Lung (tissue), 11 donors: ENCODE measurements at regions not wholly inside any gene's neighbourhood (a gene's known extent, or its start where the extent isn't known, plus 50 kb on each side); places are given as distances from the start of the nearest gene placed in this dataset.

Experiments used
- ATAC-seq: fragments of 200-7000 bp; cut with Tn5 transposase; one replicate; pipeline ENCODE4 v1.9.1; 2020; ENCODE audit warnings: moderate number of reproducible peaks; ENCODE audit not compliant: insufficient read depth, low FRiP score
- DNase-seq, 3 donors: peaks; one replicate each; pipeline ENCODE4 v3.0.0-alpha.2; 2013 to 2017
- H3K27ac ChIP-seq, 2 donors: one replicate each; pipeline ENCODE4 v1.5.1; 2013; ENCODE audit warnings: mild to moderate bottlenecking in 2 of 2, moderate library complexity in 2 of 2, control low read depth in 1 of 2, inconsistent platforms in 1 of 2, low read depth in 1 of 2, low read length in 1 of 2
- H3K27me3 ChIP-seq, 3 donors: one replicate each; pipeline ENCODE4 v1.5.1; 2013; ENCODE audit warnings: low read length in 2 of 3; ENCODE audit not compliant: control insufficient read depth in 3 of 3, insufficient read depth in 3 of 3
- H3K36me3 ChIP-seq, 4 donors: one replicate each; pipeline ENCODE4 v1.5.1; 2013; ENCODE audit warnings: low read length in 4 of 4, mild to moderate bottlenecking in 1 of 4, moderate library complexity in 1 of 4; ENCODE audit not compliant: control insufficient read depth in 4 of 4, insufficient read depth in 4 of 4
- H3K4me1 ChIP-seq, 5 donors: one replicate each; pipeline ENCODE4 v1.5.1; 2013; ENCODE audit warnings: low read length in 5 of 5, mild to moderate bottlenecking in 2 of 5, moderate library complexity in 1 of 5; ENCODE audit not compliant: control insufficient read depth in 5 of 5, insufficient read depth in 5 of 5
- H3K4me3 ChIP-seq: one replicate; pipeline ENCODE4 v1.5.1; 2013; ENCODE audit warnings: mild to moderate bottlenecking, control low read depth, moderate library complexity
- H3K9ac ChIP-seq, 2 donors: one replicate each; pipeline ENCODE4 v1.5.1; 2013; ENCODE audit warnings: low read length in 2 of 2, control low read depth in 1 of 2; ENCODE audit not compliant: insufficient read depth in 1 of 2
- H3K9me3 ChIP-seq, 4 donors: one replicate each; pipeline ENCODE4 v1.5.1; 2013; ENCODE audit warnings: low read length in 3 of 4, mild to moderate bottlenecking in 1 of 4, moderate library complexity in 1 of 4; ENCODE audit not compliant: control insufficient read depth in 4 of 4, insufficient read depth in 3 of 4
- WGBS, 2 donors: extraction: QIAGEN DNeasy Blood & Tissue Kit; methylation state at CpG; one replicate each; pipeline ENCODE4 v1.1.7; 2013; 5-methylcytosine and 5-hydroxymethylcytosine counted together
- TF ChIP-seq, protein P1 (sequence below): IDR thresholded peaks from 2 replicates; pipeline ENCODE4 v1.5.1; 2012; ENCODE audit warnings: mild to moderate bottlenecking; ENCODE audit errors: control extremely low read depth, extremely low read depth
- donor health status: control.
- donor health status: control.
- donor health status: Bipolar disorder and iron deficiency.
- donor health status: healthy.
- donor health status: DM: yes; HTN: yes; CAD: no.

DNA sequence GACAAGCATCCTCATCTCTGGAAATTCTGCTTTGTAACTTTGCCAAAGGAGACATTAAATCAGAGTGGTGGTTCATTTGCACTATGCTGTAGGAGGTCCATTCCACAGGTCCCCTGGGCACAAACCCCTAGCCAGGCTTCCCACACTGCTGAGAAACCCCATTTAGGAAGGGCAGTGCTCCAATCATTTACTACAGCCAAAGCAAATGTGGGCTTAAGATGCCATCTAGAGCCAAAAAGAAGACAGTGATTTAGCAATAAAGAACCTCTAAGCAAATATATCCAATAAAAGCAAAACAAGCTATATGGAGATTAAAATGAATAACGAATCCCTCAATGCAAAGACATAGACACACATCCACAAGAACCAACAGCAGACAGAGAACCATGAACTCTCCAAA, 129.0 kb upstream of the ALDH1B1 start:
- Histone ChIP-seq H3K36me3 (no peaks in the 10 kb centered on the region), H3K4me3 (no peak overlapping the region), H3K27ac (no peak overlapping the region), H3K9ac (no peak overlapping the region), H3K27me3 (no peaks in the 10 kb centered on the region), H3K4me1 (no peaks in the 10 kb centered on the region), H3K9me3 (peaks cover 0 to 10% (median 0%) of the 10 kb centered on the region in 4 donors)
- 59 to 61% methylated on average over 1 of the region's 1 CpG for WGBS, 2 donors
- DNase-seq (peak in 2 of 3 donors; percentile 6 to 29), ATAC-seq (no peak)
- TF ChIP-seq, protein P1, sequence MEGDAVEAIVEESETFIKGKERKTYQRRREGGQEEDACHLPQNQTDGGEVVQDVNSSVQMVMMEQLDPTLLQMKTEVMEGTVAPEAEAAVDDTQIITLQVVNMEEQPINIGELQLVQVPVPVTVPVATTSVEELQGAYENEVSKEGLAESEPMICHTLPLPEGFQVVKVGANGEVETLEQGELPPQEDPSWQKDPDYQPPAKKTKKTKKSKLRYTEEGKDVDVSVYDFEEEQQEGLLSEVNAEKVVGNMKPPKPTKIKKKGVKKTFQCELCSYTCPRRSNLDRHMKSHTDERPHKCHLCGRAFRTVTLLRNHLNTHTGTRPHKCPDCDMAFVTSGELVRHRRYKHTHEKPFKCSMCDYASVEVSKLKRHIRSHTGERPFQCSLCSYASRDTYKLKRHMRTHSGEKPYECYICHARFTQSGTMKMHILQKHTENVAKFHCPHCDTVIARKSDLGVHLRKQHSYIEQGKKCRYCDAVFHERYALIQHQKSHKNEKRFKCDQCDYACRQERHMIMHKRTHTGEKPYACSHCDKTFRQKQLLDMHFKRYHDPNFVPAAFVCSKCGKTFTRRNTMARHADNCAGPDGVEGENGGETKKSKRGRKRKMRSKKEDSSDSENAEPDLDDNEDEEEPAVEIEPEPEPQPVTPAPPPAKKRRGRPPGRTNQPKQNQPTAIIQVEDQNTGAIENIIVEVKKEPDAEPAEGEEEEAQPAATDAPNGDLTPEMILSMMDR = no peak

- H3K9ac ChIP-seq = no peak overlapping the region
- DNase-seq (no peak), ATAC-seq (no peak)
- H3K27me3 ChIP-seq = no peaks in the 10 kb centered on the region
- no peaks in the 10 kb centered on the region for H3K36me3 ChIP-seq
- H3K27ac ChIP-seq = no peak overlapping the region
- H3K9me3 ChIP-seq = peaks cover 0 to 5% (median 0%) of the 10 kb centered on the region in 4 donors
- no peak overlapping the region for H3K4me3 ChIP-seq
- 94% methylated on average over 8 of the region's 8 CpGs for WGBS, 2 donors
- TF ChIP-seq, protein P1 = no peak
- H3K4me1 ChIP-seq = no peaks in the 10 kb centered on the region
These were observed 132.8 kb upstream of the ALDH1B1 start for GRCh38 chr9:38259519-38260218.

DNA sequence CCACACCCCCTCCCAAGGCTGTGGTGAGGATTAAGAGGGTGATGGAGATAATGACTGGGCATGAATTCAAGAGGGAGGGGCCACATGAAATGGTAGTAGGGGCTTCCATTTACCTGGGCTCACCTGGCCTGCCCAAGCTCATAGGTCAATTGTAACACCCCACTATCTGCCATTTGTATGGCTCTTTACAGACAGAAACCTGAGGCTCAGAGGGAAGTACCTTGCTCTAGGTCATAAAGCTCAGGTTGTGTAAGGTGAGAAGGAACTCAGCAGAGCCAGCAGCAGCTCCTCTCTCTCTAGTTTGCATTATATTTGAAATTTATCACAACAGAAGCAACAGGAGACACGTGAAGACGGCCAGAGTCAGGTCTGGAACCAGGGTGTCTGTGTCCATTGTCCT, 133.4 kb upstream of the ALDH1B1 start:
- Histone ChIP-seq H3K27ac (no peak overlapping the region), H3K4me3 (no peak overlapping the region), H3K36me3 (no peaks in the 10 kb centered on the region), H3K4me1 (no peaks in the 10 kb centered on the region), H3K9me3 (peaks cover 0 to 4% (median 0%) of the 10 kb centered on the region in 4 donors), H3K27me3 (no peaks in the 10 kb centered on the region), H3K9ac (no peak overlapping the region)
- TF ChIP-seq, protein P1 = no peak
- DNase-seq (no peak), ATAC-seq (no peak)
- 85 to 88% methylated on average over 2 of the region's 2 CpGs for WGBS, 2 donors
